ENCODE measurements at regions not wholly inside any gene's neighbourhood (a gene's known extent, or its start where the extent isn't known, plus 50 kb on each side); places are given as distances from the start of the nearest gene placed in this dataset.

DNA sequence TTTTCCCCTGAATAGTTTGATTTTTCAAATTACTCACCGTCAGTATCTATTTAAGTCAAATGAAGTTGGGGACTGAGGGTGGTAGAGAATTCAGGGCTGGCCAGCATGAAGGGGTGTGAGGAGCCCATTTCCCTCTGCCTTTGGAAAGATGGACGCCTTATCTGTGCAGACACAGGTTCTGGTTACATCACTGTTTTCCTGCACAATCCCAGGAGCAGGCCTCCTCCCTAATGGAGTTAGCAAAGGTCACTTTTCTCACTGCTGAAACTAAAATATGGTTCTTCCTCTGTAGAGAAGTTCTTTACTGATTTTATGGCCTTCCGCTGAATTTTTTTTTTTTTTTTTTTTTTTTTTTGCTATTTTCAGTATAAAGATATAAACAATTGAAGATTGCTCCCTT, 69.1 kb downstream of the FOXD1 start:
- no peak overlapping the region for H2BK120ac ChIP-seq (ENCODE audit: low read depth, low read length, poor library complexity, severe bottlenecking)
- H4K8ac ChIP-seq (replicated peaks; ENCODE audit: insufficient read length, low read depth, low read length): no peak overlapping the region
- TF ChIP-seq, protein P1, sequence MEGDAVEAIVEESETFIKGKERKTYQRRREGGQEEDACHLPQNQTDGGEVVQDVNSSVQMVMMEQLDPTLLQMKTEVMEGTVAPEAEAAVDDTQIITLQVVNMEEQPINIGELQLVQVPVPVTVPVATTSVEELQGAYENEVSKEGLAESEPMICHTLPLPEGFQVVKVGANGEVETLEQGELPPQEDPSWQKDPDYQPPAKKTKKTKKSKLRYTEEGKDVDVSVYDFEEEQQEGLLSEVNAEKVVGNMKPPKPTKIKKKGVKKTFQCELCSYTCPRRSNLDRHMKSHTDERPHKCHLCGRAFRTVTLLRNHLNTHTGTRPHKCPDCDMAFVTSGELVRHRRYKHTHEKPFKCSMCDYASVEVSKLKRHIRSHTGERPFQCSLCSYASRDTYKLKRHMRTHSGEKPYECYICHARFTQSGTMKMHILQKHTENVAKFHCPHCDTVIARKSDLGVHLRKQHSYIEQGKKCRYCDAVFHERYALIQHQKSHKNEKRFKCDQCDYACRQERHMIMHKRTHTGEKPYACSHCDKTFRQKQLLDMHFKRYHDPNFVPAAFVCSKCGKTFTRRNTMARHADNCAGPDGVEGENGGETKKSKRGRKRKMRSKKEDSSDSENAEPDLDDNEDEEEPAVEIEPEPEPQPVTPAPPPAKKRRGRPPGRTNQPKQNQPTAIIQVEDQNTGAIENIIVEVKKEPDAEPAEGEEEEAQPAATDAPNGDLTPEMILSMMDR (conservative IDR thresholded peaks at IDR 0.05): no peak
- no peaks in the 10 kb centered on the region for H3K23me2 ChIP-seq (ENCODE audit: insufficient read length, low read depth, low read length, poor library complexity, severe bottlenecking)
- no peak overlapping the region for H2AFZ ChIP-seq (ENCODE audit: low read length)
- no peaks in the 10 kb centered on the region for H3K9me3 ChIP-seq (ENCODE audit: control insufficient read depth, low read depth, low read length)
- H3K23ac ChIP-seq (ENCODE audit: insufficient read length, low read depth, low read length): no peak overlapping the region
- H4K91ac ChIP-seq (ENCODE audit: insufficient read length, low read depth, low read length): no peak overlapping the region
- no peak overlapping the region for H2BK12ac ChIP-seq (ENCODE audit: insufficient read length, low read depth, low read length)
- H4K20me1 ChIP-seq (ENCODE audit: control insufficient read depth, insufficient read depth, insufficient read length): no peaks in the 10 kb centered on the region
- no peaks in the 10 kb centered on the region for H3K79me2 ChIP-seq (ENCODE audit: insufficient read depth, low read length)
- no peak overlapping the region for H3K56ac ChIP-seq (ENCODE audit: insufficient read length, low read depth, low read length)
- H2AK5ac ChIP-seq (ENCODE audit: insufficient read length, low read length): no peak overlapping the region
- no peak overlapping the region for H3K18ac ChIP-seq (ENCODE audit: insufficient read length, low read depth, low read length)
- Mint-ChIP-seq H3K4me3 (no peak overlapping the region), H3K27ac (no peak overlapping the region), H3K9me3 (peaks cover 4 to 8% of the 10 kb centered on the region in 2 experiments), H3K36me3 (ENCODE audit: insufficient read depth in 1 of 3, low read depth in 3 of 3) (peaks cover 1 to 5% (median 4%) of the 10 kb centered on the region in 3 experiments; a peak in 6 of 7 replicates), H3K27me3 (ENCODE audit: low read depth) (peaks cover 5% of the 10 kb centered on the region), H3K4me1 (peaks cover 10 to 11% of the 10 kb centered on the region in 2 experiments)
- no peak overlapping the region for H3K4me2 ChIP-seq (ENCODE audit: insufficient read depth, insufficient read length, low read length)
- H3K4ac ChIP-seq (ENCODE audit: low read depth, low read length): no peak overlapping the region
- H2BK15ac ChIP-seq (ENCODE audit: low read depth, low read length): no peak overlapping the region
- H4K5ac ChIP-seq (ENCODE audit: insufficient read length, low read depth, low read length): no peak overlapping the region
- H2BK5ac ChIP-seq (ENCODE audit: insufficient read length, low read length): no peak overlapping the region
- H3K4me1 ChIP-seq (ENCODE audit: insufficient read depth, low read length): no peaks in the 10 kb centered on the region
- no peak overlapping the region for H2BK20ac ChIP-seq (ENCODE audit: low read depth, low read length, poor library complexity, severe bottlenecking)
- no peak overlapping the region for H3K9ac ChIP-seq (ENCODE audit: extremely low read depth, insufficient read length, low read length)
- WGBS (ENCODE audit: extremely low coverage, insufficient read length, low lambda C conversion rate): no CpG with 5 or more reads among the region's 3 CpGs
- no peak overlapping the region for H3K14ac ChIP-seq (ENCODE audit: insufficient read depth, low read length)
- H3K79me1 ChIP-seq (ENCODE audit: insufficient read depth, low read depth, low read length, poor library complexity, severe bottlenecking): no peaks in the 10 kb centered on the region
- no peak overlapping the region for H3T11ph ChIP-seq (ENCODE audit: low read length)
- DNase-seq: no peak
- H3K27ac ChIP-seq (ENCODE audit: insufficient read length, low read depth, low read length): no peak overlapping the region
- no peaks in the 10 kb centered on the region for H3K27me3 ChIP-seq (ENCODE audit: insufficient read depth, low read length)

All from H9 (cell line).